Breast epithelium (tissue), 4 donors: ENCODE measurements at regions not wholly inside any gene's neighbourhood (a gene's known extent, or its start where the extent isn't known, plus 50 kb on each side); places are given as distances from the start of the nearest gene placed in this dataset.
A peak's percentile ranks its signal among the peaks of the same experiment; 100 is the strongest.

Source experiments
- DNase-seq, 2 donors: peaks; one replicate each; pipeline ENCODE4 v3.0.0-alpha.2; 2019; ENCODE audit warnings: low spot score in 2 of 2
- H3K27ac ChIP-seq, 2 donors: fragments of 200-600 bp; sonication (generic) in 1 of 2; one replicate each; pipeline ENCODE4 v1.5.1; 2016 to 2019; ENCODE audit warnings: mild to moderate bottlenecking in 1 of 2
- H3K27me3 ChIP-seq, 2 donors: fragments of 200-600 bp; sonication (generic) in 1 of 2; one replicate each; pipeline versions ENCODE4 v1.5.1 to v1.6.0; 2017 to 2019; ENCODE audit warnings: control low read depth in 1 of 2, mild to moderate bottlenecking in 1 of 2
- H3K36me3 ChIP-seq: fragments of 200-600 bp; one replicate; pipeline ENCODE4 v1.5.1; 2019
- H3K4me1 ChIP-seq, 2 donors: fragments of 200-600 bp; sonication (generic); one replicate each; pipeline ENCODE4 v1.5.1; 2016 to 2019; ENCODE audit warnings: control low read depth in 1 of 2
- H3K4me3 ChIP-seq, 3 donors: fragments of 200-600 bp; sonication (generic); 1 replicate in 2 of 3; 2 replicates in 1 of 3; pipeline ENCODE4 v1.5.1; 2016 to 2019; ENCODE audit warnings: mild to moderate bottlenecking in 3 of 3, moderate library complexity in 2 of 3
- H3K9me3 ChIP-seq, 2 donors: fragments of 200-600 bp; sonication (generic) in 1 of 2; one replicate each; pipeline ENCODE4 v1.5.1; 2016 to 2019; ENCODE audit warnings: control low read depth in 1 of 2
- CTCF ChIP-seq, 3 donors: fragments of 450-650 bp; IDR thresholded peaks; one replicate each; pipeline ENCODE4 v1.5.1; 2016 to 2017; ENCODE audit warnings: antibody characterized with exemption in 3 of 3, mild to moderate bottlenecking in 3 of 3, moderate library complexity in 3 of 3
- POLR2A ChIP-seq: fragments of 450-650 bp; IDR thresholded peaks from one replicate; pipeline ENCODE4 v1.6.1; 2016; ENCODE audit warnings: antibody characterized with exemption, mild to moderate bottlenecking, moderate library complexity
- POLR2AphosphoS5 ChIP-seq, 3 donors: sonication (generic); formaldehyde crosslinking; IDR thresholded peaks; one replicate each; pipeline ENCODE4 v1.6.1; 2017; ENCODE audit warnings: antibody characterized with exemption in 3 of 3
- intact Hi-C: fragments of 100-400 bp; cut with DNase I; formaldehyde crosslinking; loops from one replicate; pipeline ENCODE4 v1.15.1; 2023; ENCODE audit warnings: low total_unique reads

GRCh38 chr3:132254076-132254755 is 63.0 kb upstream of the ACP3 start:
- Histone ChIP-seq H3K36me3 (no peaks in the 10 kb centered on the region), H3K4me3 (no peak overlapping the region), H3K27ac (no peak overlapping the region), H3K4me1 (no peaks in the 10 kb centered on the region), H3K27me3 (no peaks in the 10 kb centered on the region), H3K9me3 (no peaks in the 10 kb centered on the region)
- DNase-seq: no peak
- TF ChIP-seq POLR2AphosphoS5 (IDR thresholded peaks at IDR 0.05): no peak
- no peak for TF ChIP-seq CTCF (IDR thresholded peaks at IDR 0.05)
- TF ChIP-seq POLR2A: no peak
- intact Hi-C loops: loop anchor here (10.0 kb wide), 1 partner anchor 91 kb away; no protein-coding TSS in a partner anchor

GRCh38 chr3:132255041-132255745 is 62.0 kb upstream of the ACP3 start:
- intact Hi-C loops: loop anchor here (10.0 kb wide), 1 partner anchor 90 kb away; no protein-coding TSS in a partner anchor
- Histone ChIP-seq H3K4me1 (no peaks in the 10 kb centered on the region), H3K9me3 (no peaks in the 10 kb centered on the region), H3K27me3 (no peaks in the 10 kb centered on the region), H3K4me3 (no peak overlapping the region), H3K36me3 (no peaks in the 10 kb centered on the region), H3K27ac (no peak overlapping the region)
- DNase-seq: no peak
- TF ChIP-seq POLR2A: no peak
- no peak for TF ChIP-seq CTCF (IDR thresholded peaks at IDR 0.05)
- no peak for TF ChIP-seq POLR2AphosphoS5 (IDR thresholded peaks at IDR 0.05)

- H3K9me3 ChIP-seq: no peaks in the 10 kb centered on the region
- peak in 1 of 2 donors; percentile 20 for DNase-seq
- no peaks in the 10 kb centered on the region for H3K27me3 ChIP-seq
- no peak for TF ChIP-seq POLR2A
- no peak for TF ChIP-seq POLR2AphosphoS5 (IDR thresholded peaks at IDR 0.05)
- peak in 1 of 3 donors; percentile 57 for TF ChIP-seq CTCF (IDR thresholded peaks at IDR 0.05)
- no peaks in the 10 kb centered on the region for H3K4me1 ChIP-seq
- no peak overlapping the region for H3K4me3 ChIP-seq
- H3K27ac ChIP-seq: no peak overlapping the region
- no peaks in the 10 kb centered on the region for H3K36me3 ChIP-seq
- intact Hi-C loops: loop anchor here (10.0 kb wide), 1 partner anchor 88 kb away; no protein-coding TSS in a partner anchor
These were observed 60.2 kb upstream of the ACP3 start for GRCh38 chr3:132256989-132257388.

- Histone ChIP-seq H3K9me3 (no peaks in the 10 kb centered on the region), H3K36me3 (no peaks in the 10 kb centered on the region), H3K4me3 (no peak overlapping the region), H3K27ac (no peak overlapping the region), H3K27me3 (no peaks in the 10 kb centered on the region), H3K4me1 (no peaks in the 10 kb centered on the region)
- intact Hi-C loops: no loop called here
- DNase-seq: no peak
- no peak for TF ChIP-seq POLR2A
- no peak for TF ChIP-seq CTCF (IDR thresholded peaks at IDR 0.05)
These were observed 55.7 kb upstream of the ACP3 start for GRCh38 chr3:132261506-132261905.

- no peak overlapping the region for H3K27ac ChIP-seq
- H3K9me3 ChIP-seq: no peaks in the 10 kb centered on the region
- H3K36me3 ChIP-seq: no peaks in the 10 kb centered on the region
- no peaks in the 10 kb centered on the region for H3K4me1 ChIP-seq
- intact Hi-C loops: no loop called here
- no peaks in the 10 kb centered on the region for H3K27me3 ChIP-seq
- DNase-seq: no peak
- no peak overlapping the region for H3K4me3 ChIP-seq
- TF ChIP-seq POLR2AphosphoS5 (IDR thresholded peaks at IDR 0.05): no peak
- TF ChIP-seq POLR2A: no peak
- TF ChIP-seq CTCF (IDR thresholded peaks at IDR 0.05): no peak
These were observed 54.9 kb upstream of the ACP3 start for GRCh38 chr3:132262305-132262704.
